ENCODE measurements at regions not wholly inside any gene's neighbourhood (a gene's known extent, or its start where the extent isn't known, plus 50 kb on each side); places are given as distances from the start of the nearest gene placed in this dataset.

DNA sequence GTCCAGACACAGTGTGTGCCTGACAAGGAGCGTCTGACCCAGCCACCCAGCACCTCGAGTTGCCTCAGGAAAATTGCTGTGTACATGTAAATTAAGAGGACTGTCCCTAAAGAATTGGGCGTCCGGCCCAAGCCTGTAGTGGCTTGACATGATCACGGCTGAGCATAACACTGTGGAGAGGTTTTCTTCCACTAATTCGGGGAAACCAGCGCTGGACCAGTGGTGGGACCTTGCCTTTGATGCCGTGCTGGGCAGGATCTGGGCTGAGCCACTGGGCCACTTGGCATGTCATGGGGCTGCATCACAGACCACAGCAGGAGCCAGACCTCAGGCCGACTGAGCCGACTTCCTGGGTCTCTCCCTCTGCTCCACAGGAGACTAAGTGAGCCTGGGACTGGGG lies 282.5 kb downstream of the GLRX3 start:
- TF ChIP-seq, protein P1, sequence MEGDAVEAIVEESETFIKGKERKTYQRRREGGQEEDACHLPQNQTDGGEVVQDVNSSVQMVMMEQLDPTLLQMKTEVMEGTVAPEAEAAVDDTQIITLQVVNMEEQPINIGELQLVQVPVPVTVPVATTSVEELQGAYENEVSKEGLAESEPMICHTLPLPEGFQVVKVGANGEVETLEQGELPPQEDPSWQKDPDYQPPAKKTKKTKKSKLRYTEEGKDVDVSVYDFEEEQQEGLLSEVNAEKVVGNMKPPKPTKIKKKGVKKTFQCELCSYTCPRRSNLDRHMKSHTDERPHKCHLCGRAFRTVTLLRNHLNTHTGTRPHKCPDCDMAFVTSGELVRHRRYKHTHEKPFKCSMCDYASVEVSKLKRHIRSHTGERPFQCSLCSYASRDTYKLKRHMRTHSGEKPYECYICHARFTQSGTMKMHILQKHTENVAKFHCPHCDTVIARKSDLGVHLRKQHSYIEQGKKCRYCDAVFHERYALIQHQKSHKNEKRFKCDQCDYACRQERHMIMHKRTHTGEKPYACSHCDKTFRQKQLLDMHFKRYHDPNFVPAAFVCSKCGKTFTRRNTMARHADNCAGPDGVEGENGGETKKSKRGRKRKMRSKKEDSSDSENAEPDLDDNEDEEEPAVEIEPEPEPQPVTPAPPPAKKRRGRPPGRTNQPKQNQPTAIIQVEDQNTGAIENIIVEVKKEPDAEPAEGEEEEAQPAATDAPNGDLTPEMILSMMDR (conservative IDR thresholded peaks at IDR 0.05 in 1 of 2, IDR thresholded peaks at IDR 0.05 in 1 of 2; ENCODE audit: extremely low read depth in 1 of 2, insufficient read depth in 1 of 2, low read depth in 1 of 2, low read length in 2 of 2) = no peak
- no peak for TF ChIP-seq EZH2 (IDR thresholded peaks at IDR 0.05; ENCODE audit: borderline replicate concordance, low read length)
